CD14-positive monocyte (primary cell): ENCODE measurements at regions not wholly inside any gene's neighbourhood (a gene's known extent, or its start where the extent isn't known, plus 50 kb on each side); places are given as distances from the start of the nearest gene placed in this dataset.
"Not testable (repeated sequence)": the region's sequence is repeated elsewhere in the genome, so short reads cannot be mapped to it uniquely, and the experiment has no call there.

ENCODE experiments used
- DNase-seq, 3 donors: peaks; one replicate each; pipeline ENCODE4 v3.0.0-alpha.2; 2011 to 2022
- H2AFZ ChIP-seq: 2 replicates; pipeline ENCODE4 v1.6.0; 2012; ENCODE audit warnings: mild to moderate bottlenecking, low read depth, low read length, inconsistent platforms; ENCODE audit not compliant: insufficient read depth, poor library complexity, severe bottlenecking
- H3K27ac ChIP-seq, 2 donors: 1 replicate in 1 of 2; 2 replicates in 1 of 2; pipeline ENCODE4 v1.5.1; 2012 to 2013; ENCODE audit warnings: low read length in 2 of 2, control low read depth in 1 of 2, inconsistent platforms in 1 of 2, low read depth in 1 of 2, mild to moderate bottlenecking in 1 of 2
- H3K27me3 ChIP-seq, 2 donors: one replicate each; pipeline versions ENCODE4 v1.6.0 to v1.6.1; 2011 to 2013; ENCODE audit warnings: low read length in 2 of 2; ENCODE audit not compliant: control insufficient read depth in 2 of 2, insufficient read depth in 2 of 2
- H3K36me3 ChIP-seq, 2 donors: replicated peaks in 1 of 2; 1 replicate in 1 of 2; 2 replicates in 1 of 2; pipeline versions ENCODE4 v1.5.1 to v1.6.1; 2012 to 2013; ENCODE audit warnings: low read length in 2 of 2, control low read depth in 1 of 2, inconsistent platforms in 1 of 2, mild to moderate bottlenecking in 1 of 2; ENCODE audit not compliant: insufficient read depth in 2 of 2, control insufficient read depth in 1 of 2
- H3K4me1 ChIP-seq, 2 donors: 1 replicate in 1 of 2; 2 replicates in 1 of 2; pipeline versions ENCODE4 v1.5.1 to v1.6.1; 2012 to 2013; ENCODE audit warnings: low read length in 2 of 2, control low read depth in 1 of 2, inconsistent platforms in 1 of 2, mild to moderate bottlenecking in 1 of 2, moderate library complexity in 1 of 2; ENCODE audit not compliant: insufficient read depth in 2 of 2, control insufficient read depth in 1 of 2
- H3K4me2 ChIP-seq: replicated peaks from 2 replicates; pipeline ENCODE3; 2012; ENCODE audit warnings: low read length, moderate library complexity, mild to moderate bottlenecking; ENCODE audit not compliant: poor library complexity, severe bottlenecking; ENCODE audit errors: extremely low read depth
- H3K4me3 ChIP-seq, 3 experiments: fragments of 200-600 bp in 1 of 3; sonication (generic) in 1 of 3; replicated peaks in 1 of 3; 1 replicate in 2 of 3; 2 replicates in 1 of 3; pipeline ENCODE4 v1.5.1; 2011 to 2013; ENCODE audit warnings: low read length in 3 of 3, mild to moderate bottlenecking in 3 of 3, control low read depth in 2 of 3, low read depth in 2 of 3, inconsistent platforms in 1 of 3, moderate library complexity in 1 of 3
- H3K79me2 ChIP-seq: 2 replicates; pipeline ENCODE4 v1.6.0; 2012; ENCODE audit warnings: mild to moderate bottlenecking, control low read depth, inconsistent platforms, low read length, moderate library complexity; ENCODE audit not compliant: insufficient read depth
- H3K9ac ChIP-seq: 2 replicates; pipeline ENCODE4 v1.6.0; 2017; ENCODE audit warnings: low read length, mild to moderate bottlenecking; ENCODE audit not compliant: insufficient read depth, poor library complexity, severe bottlenecking
- H3K9me3 ChIP-seq, 2 donors: replicated peaks in 1 of 2; 1 replicate in 1 of 2; 2 replicates in 1 of 2; pipeline versions ENCODE4 v1.5.1 to v1.6.1; 2012 to 2013; ENCODE audit warnings: low read length in 2 of 2, control low read depth in 1 of 2; ENCODE audit not compliant: control insufficient read depth in 1 of 2, insufficient read depth in 1 of 2
- H4K20me1 ChIP-seq: 2 replicates; pipeline ENCODE4 v1.6.0; 2012; ENCODE audit warnings: mild to moderate bottlenecking, low read length, control low read depth, moderate library complexity; ENCODE audit not compliant: insufficient read depth
- H3K27ac Mint-ChIP-seq, 7 donors: one replicate each; pipeline ENCODE4 v1.8.0; 2020; ENCODE audit warnings: mild to moderate bottlenecking in 7 of 7, mixed read lengths in 7 of 7, moderate library complexity in 6 of 7, inconsistent platforms in 2 of 7
- H3K27me3 Mint-ChIP-seq, 3 donors: one replicate each; pipeline ENCODE4 v1.8.0; 2021 to 2022; ENCODE audit warnings: low read depth in 3 of 3, mild to moderate bottlenecking in 3 of 3, mixed read lengths in 3 of 3, moderate library complexity in 3 of 3, inconsistent platforms in 1 of 3
- H3K36me3 Mint-ChIP-seq, 2 donors: one replicate each; pipeline ENCODE4 v1.8.0; 2020; ENCODE audit warnings: mixed read lengths in 2 of 2, inconsistent platforms in 1 of 2, mild to moderate bottlenecking in 1 of 2
- H3K4me1 Mint-ChIP-seq: one replicate; pipeline ENCODE4 v1.8.0; 2020; ENCODE audit warnings: mild to moderate bottlenecking, mixed read lengths
- H3K4me3 Mint-ChIP-seq, 2 donors: one replicate each; pipeline ENCODE4 v1.8.0; 2020; ENCODE audit warnings: mild to moderate bottlenecking in 2 of 2, mixed read lengths in 2 of 2, moderate library complexity in 1 of 2
- H3K9me3 Mint-ChIP-seq, 7 donors: one replicate each; pipeline ENCODE4 v1.8.0; 2020 to 2022; ENCODE audit warnings: mixed read lengths in 7 of 7, mild to moderate bottlenecking in 6 of 7, moderate library complexity in 6 of 7, inconsistent platforms in 2 of 7
- WGBS: methylation state at CpG from one replicate; pipeline ENCODE4 v1.1.5; 2013; ENCODE audit warnings: missing lambda C conversion rate; ENCODE audit not compliant: insufficient coverage; 5-methylcytosine and 5-hydroxymethylcytosine counted together
- intact Hi-C, 2 donors: fragments of 100-400 bp; cut with micrococcal nuclease; formaldehyde crosslinking; loops; one replicate each; pipeline versions ENCODE4 v1.15.0 to v1.15.1; 2023

DNA sequence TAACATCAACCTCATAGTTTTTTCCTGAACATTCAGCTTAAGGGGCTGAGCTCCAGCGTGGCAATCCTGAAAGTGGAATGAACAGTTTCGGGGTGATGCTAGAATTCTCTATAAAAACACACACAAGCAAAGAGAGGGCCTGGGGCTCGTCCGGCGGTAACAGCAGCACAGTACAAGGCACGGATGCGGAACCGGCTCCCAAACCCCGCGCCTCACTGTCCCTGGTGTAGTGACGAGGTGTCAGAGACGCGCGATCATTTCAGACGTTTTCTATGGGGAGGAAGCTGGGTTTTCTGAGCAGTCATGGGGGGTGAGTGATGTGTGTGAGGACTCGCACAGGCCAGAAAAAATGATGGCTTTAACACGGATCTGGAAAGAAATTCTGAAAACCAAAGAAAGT, 177.3 kb upstream of the ZNF469 start:
- WGBS = 82% methylated on average over 7 of the region's 17 CpGs

GRCh38 chr16:88206006-88206405, 176.8 kb upstream of the ZNF469 start:
- H3K4me1 Mint-ChIP-seq, H2AFZ ChIP-seq, H3K36me3 Mint-ChIP-seq, DNase-seq, H3K27me3 Mint-ChIP-seq, H3K79me2 ChIP-seq, H3K4me3 Mint-ChIP-seq, H3K4me2 ChIP-seq, H3K9ac ChIP-seq, H4K20me1 ChIP-seq, H3K36me3 ChIP-seq, H3K27me3 ChIP-seq, H3K9me3 ChIP-seq, H3K4me3 ChIP-seq, H3K27ac Mint-ChIP-seq, intact Hi-C loops, H3K4me1 ChIP-seq, H3K9me3 Mint-ChIP-seq, H3K27ac ChIP-seq: not testable (repeated sequence)
- 97% methylated on average over 10 of the region's 16 CpGs for WGBS

More for the DNA sequence above, 177.3 kb upstream of the ZNF469 start:
- H3K4me1 ChIP-seq, H3K4me3 ChIP-seq, H3K9ac ChIP-seq, H3K4me1 Mint-ChIP-seq, H3K27me3 ChIP-seq, H3K9me3 ChIP-seq, DNase-seq, H3K27ac Mint-ChIP-seq, H3K27me3 Mint-ChIP-seq, H3K36me3 ChIP-seq, H3K9me3 Mint-ChIP-seq, H3K4me3 Mint-ChIP-seq, H4K20me1 ChIP-seq, intact Hi-C loops, H3K79me2 ChIP-seq, H3K27ac ChIP-seq, H3K4me2 ChIP-seq, H2AFZ ChIP-seq, H3K36me3 Mint-ChIP-seq: not testable (repeated sequence)

DNA sequence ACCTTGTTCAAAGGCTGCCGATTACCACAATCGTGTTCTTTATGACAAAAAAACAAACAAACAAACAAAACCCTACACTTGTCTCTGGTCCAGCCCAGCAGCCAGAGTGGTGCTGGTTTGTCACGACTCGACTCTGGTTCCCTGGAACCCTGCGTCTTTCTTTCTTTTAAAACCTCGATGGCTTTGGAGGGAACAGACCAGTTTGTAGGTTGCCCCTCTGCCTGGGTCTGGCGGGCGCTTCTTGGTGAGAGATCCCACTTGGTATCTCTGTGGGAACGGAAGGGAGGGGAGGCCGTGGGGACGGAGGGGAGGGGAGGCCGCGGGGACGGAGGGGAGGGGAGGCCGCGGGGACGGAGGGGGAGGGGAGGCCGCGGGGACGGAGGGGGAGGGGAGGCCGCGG, 176.2 kb upstream of the ZNF469 start:
- not testable (repeated sequence) for H3K36me3 Mint-ChIP-seq, H3K4me3 Mint-ChIP-seq
- 95% methylated on average over 2 of the region's 22 CpGs for WGBS

More for the DNA sequence above, 176.2 kb upstream of the ZNF469 start:
- H3K79me2 ChIP-seq, H3K27ac Mint-ChIP-seq, H3K4me1 ChIP-seq, H3K4me1 Mint-ChIP-seq, H3K27ac ChIP-seq, H3K4me3 ChIP-seq, H3K36me3 ChIP-seq, intact Hi-C loops, H3K9ac ChIP-seq, H2AFZ ChIP-seq, H3K9me3 Mint-ChIP-seq, H4K20me1 ChIP-seq, H3K4me2 ChIP-seq, H3K27me3 ChIP-seq, DNase-seq, H3K9me3 ChIP-seq: not testable (repeated sequence)
- peaks cover 2 to 12% (median 11%) of the 10 kb centered on the region in 3 donors for H3K27me3 Mint-ChIP-seq
